GM12878 (cell line): ENCODE measurements at regions not wholly inside any gene's neighbourhood (a gene's known extent, or its start where the extent isn't known, plus 50 kb on each side); places are given as distances from the start of the nearest gene placed in this dataset.

Experiments
- ATAC-seq: fragments of 200-7000 bp; cut with Tn5 transposase; 3 replicates; pipeline ENCODE4 v1.9.1; 2020; ENCODE audit warnings: mild to moderate bottlenecking, moderate library complexity
- BruUV-seq: library from RNA; stranded (reverse); fragments of 400-500 nt; replicated peaks from 2 replicates; lab custom pipeline; 2021; lab: Mats Ljungman, UMichigan
- CTCF ChIA-PET: fragments of 300-600 bp; sonication (Branson Sonifier 250); formaldehyde crosslinking; extraction: SDS; loops from one replicate; lab custom pipeline; 2021; ENCODE audit warnings: inconsistent platforms; lab: Yijun Ruan, JAX
- POLR2A ChIA-PET: fragments of 350-600 bp; formaldehyde crosslinking; extraction: SDS; loops from one replicate; lab custom pipeline; 2021; ENCODE audit warnings: inconsistent platforms; lab: Charles Lee
- RAD21 ChIA-PET: fragments of 300-600 bp; sonication (Branson Sonifier 250); formaldehyde crosslinking; loops from one replicate; lab custom pipeline; 2023; ENCODE audit warnings: antibody characterized with exemption; ENCODE audit not compliant: unreplicated experiment; lab: Charles Lee
- SMC1A ChIA-PET: fragments of 300-600 bp; sonication (Branson Sonifier 250); formaldehyde crosslinking; loops from one replicate; lab custom pipeline; 2023; ENCODE audit not compliant: unreplicated experiment, uncharacterized antibody; lab: Charles Lee
- DNase-seq: peaks from one replicate; pipeline ENCODE4 v3.0.0-alpha.2; 2011; ENCODE audit warnings: low read depth, low spot score
- FAIRE-seq: peaks from 3 replicates; lab custom pipeline; 2011; peaks lifted over from hg19 to GRCh38; lab: Jason Lieb, UNC
- H2AFZ ChIP-seq: 2 replicates; pipeline ENCODE4 v1.6.0; 2011; ENCODE audit warnings: low read depth, low read length, control low read depth; ENCODE audit not compliant: control insufficient read depth
- H3K27ac ChIP-seq: 2 replicates; pipeline ENCODE4 v1.5.1; 2011; ENCODE audit warnings: control low read depth; ENCODE audit not compliant: control insufficient read depth, insufficient read depth
- H3K27me3 ChIP-seq, 2 experiments: replicated peaks in 1 of 2; 2 replicates each; pipeline versions ENCODE4 v1.6.0 to v1.6.1; 2011; ENCODE audit warnings: low read length in 1 of 2; ENCODE audit not compliant: control insufficient read depth in 2 of 2, insufficient read depth in 2 of 2
- H3K36me3 ChIP-seq, 2 experiments: 2 replicates each; pipeline ENCODE4 v1.5.1; 2011; ENCODE audit warnings: low read length in 1 of 2; ENCODE audit not compliant: control insufficient read depth in 2 of 2, insufficient read depth in 2 of 2
- H3K4me1 ChIP-seq: 2 replicates; pipeline ENCODE4 v1.6.1; 2011; ENCODE audit warnings: mild to moderate bottlenecking, low read length, moderate library complexity, mixed read lengths; ENCODE audit not compliant: control insufficient read depth, insufficient read depth
- H3K4me2 ChIP-seq: 2 replicates; pipeline ENCODE4 v1.6.0; 2011; ENCODE audit warnings: control low read depth; ENCODE audit not compliant: control insufficient read depth, insufficient read depth
- H3K4me3 ChIP-seq: fragments of 200-600 bp; sonication (generic); 2 replicates; pipeline ENCODE4 v1.5.1; 2016
- H3K79me2 ChIP-seq: 2 replicates; pipeline ENCODE4 v1.6.0; 2011; ENCODE audit warnings: low read length; ENCODE audit not compliant: control insufficient read depth, insufficient read depth
- H3K9ac ChIP-seq: 2 replicates; pipeline ENCODE4 v1.8.0; 2011; ENCODE audit warnings: low read length, control low read depth, mixed read lengths; ENCODE audit not compliant: control insufficient read depth, insufficient read depth
- H3K9me3 ChIP-seq: replicated peaks from 3 replicates; pipeline ENCODE4 v1.5.1; 2011; ENCODE audit warnings: mild to moderate bottlenecking, low read length; ENCODE audit not compliant: control insufficient read depth, insufficient read depth
- H4K20me1 ChIP-seq: 2 replicates; pipeline ENCODE4 v1.6.0; 2011; ENCODE audit not compliant: control insufficient read depth, insufficient read depth
- CHD4 ChIP-seq: fragments of 200-600 bp; sonication (generic); IDR thresholded peaks from 2 replicates; pipeline ENCODE4 v1.6.1; 2016; ENCODE audit warnings: mild to moderate bottlenecking
- CREB1 ChIP-seq: IDR thresholded peaks from 2 replicates; pipeline ENCODE4 v1.6.1; 2012; ENCODE audit warnings: low read depth, mild to moderate bottlenecking, inconsistent platforms
- EZH2 ChIP-seq: IDR thresholded peaks from 2 replicates; pipeline ENCODE4 v1.6.1; 2012; ENCODE audit warnings: low read depth, mild to moderate bottlenecking, control low read depth, inconsistent platforms, low read length, borderline replicate concordance; ENCODE audit not compliant: control insufficient read depth
- IKZF1 ChIP-seq: fragments of 450-650 bp; conservative IDR thresholded peaks from 2 replicates; pipeline ENCODE4 v1.6.1; 2017; ENCODE audit warnings: antibody characterized with exemption, mild to moderate bottlenecking
- IRF4 ChIP-seq: IDR thresholded peaks from 2 replicates; pipeline ENCODE4 v1.6.1; 2011; ENCODE audit warnings: low read depth, low read length
- NBN ChIP-seq: fragments of 450-650 bp; IDR thresholded peaks from 2 replicates; pipeline ENCODE4 v1.6.1; 2016
- NFYA ChIP-seq: IDR thresholded peaks from 2 replicates; pipeline ENCODE4 v1.6.1; 2011; ENCODE audit warnings: low read depth, mild to moderate bottlenecking, low read length, improper control_type of control experiment, borderline replicate concordance
- PAX8 ChIP-seq: fragments of 450-650 bp; IDR thresholded peaks from 2 replicates; pipeline ENCODE4 v1.6.1; 2017; ENCODE audit warnings: mild to moderate bottlenecking, moderate library complexity
- SUPT20H ChIP-seq: IDR thresholded peaks from 2 replicates; pipeline ENCODE4 v1.6.1; 2011; ENCODE audit warnings: low read depth, mild to moderate bottlenecking, low read length, moderate library complexity, borderline replicate concordance; ENCODE audit not compliant: control insufficient read depth
- ZNF207 ChIP-seq: fragments of 450-650 bp; IDR thresholded peaks from 2 replicates; pipeline ENCODE4 v1.6.1; 2014; ENCODE audit warnings: antibody characterized with exemption, mild to moderate bottlenecking, borderline replicate concordance
- WGBS: methylation state at CpG from one replicate; pipeline ENCODE4 v1.1.6; 2016; ENCODE audit warnings: low lambda C conversion rate; ENCODE audit not compliant: insufficient replicate concordance, insufficient coverage; ENCODE audit errors: missing lambda C conversion rate; 5-methylcytosine and 5-hydroxymethylcytosine counted together
- in situ Hi-C: fragments of 300-500 bp; cut with MboI; formaldehyde crosslinking; loops from 9 replicates; pipeline ENCODE4 v1.14.3; 2018; ENCODE audit warnings: mixed read lengths
- intact Hi-C: fragments of 100-400 bp; cut with micrococcal nuclease; formaldehyde crosslinking; loops from one replicate; pipeline ENCODE4 v1.14.2; 2022; ENCODE audit not compliant: unreplicated experiment
- TF ChIP-seq, protein P1 (sequence below), 3 experiments: IDR thresholded peaks in 2 of 3; conservative IDR thresholded peaks in 1 of 3; 2 replicates each; pipeline ENCODE4 v1.5.1; 2011; ENCODE audit warnings: low read depth in 3 of 3, low read length in 3 of 3, mild to moderate bottlenecking in 3 of 3, control low read depth in 2 of 3, moderate library complexity in 2 of 3, inconsistent platforms in 1 of 3, mixed read lengths in 1 of 3; ENCODE audit not compliant: control insufficient read depth in 2 of 3, insufficient read depth in 1 of 3; ENCODE audit errors: extremely low read depth in 1 of 3
- TF ChIP-seq, protein P2 (sequence below): fragments of 150-350 bp; IDR thresholded peaks from 2 replicates; pipeline ENCODE4 v1.6.1; 2016; ENCODE audit warnings: low read depth, low read length
- TF ChIP-seq, protein P3 (sequence below): fragments of 450-650 bp; formaldehyde crosslinking; IDR thresholded peaks from 2 replicates; pipeline ENCODE4 v1.5.0; 2022; ENCODE audit warnings: mild to moderate bottlenecking, missing genetic modification characterization
- TF ChIP-seq, protein P4 (sequence below): fragments of 450-650 bp; IDR thresholded peaks from 2 replicates; pipeline ENCODE4 v1.6.1; 2017; ENCODE audit warnings: antibody characterized with exemption, mild to moderate bottlenecking, moderate library complexity

DNA sequence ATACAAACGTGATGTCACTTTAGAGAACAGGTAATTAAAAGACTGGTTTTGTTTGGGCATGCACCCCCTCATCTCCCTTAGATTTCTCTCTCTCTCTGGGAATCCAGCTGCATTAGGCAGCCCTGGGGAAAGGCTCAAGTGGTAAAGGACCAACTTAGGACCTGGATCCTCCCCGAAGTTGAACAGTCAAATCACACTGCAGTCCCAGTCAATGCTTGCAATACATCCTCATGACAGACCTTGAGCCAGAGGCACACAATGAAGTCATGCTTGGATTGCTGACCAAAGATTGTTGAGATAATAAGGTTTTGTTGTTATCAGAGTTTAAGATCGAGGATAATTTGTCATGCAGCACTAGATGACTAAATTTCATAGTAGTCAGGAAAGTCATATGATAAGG lies 1285.8 kb upstream of the NCAM2 start:
- in situ Hi-C loops = no loop called here
- no peak for TF ChIP-seq NFYA
- no peak for TF ChIP-seq ZNF207
- TF ChIP-seq EZH2 = no peak
- TF ChIP-seq IRF4 = no peak
- TF ChIP-seq, protein P1, sequence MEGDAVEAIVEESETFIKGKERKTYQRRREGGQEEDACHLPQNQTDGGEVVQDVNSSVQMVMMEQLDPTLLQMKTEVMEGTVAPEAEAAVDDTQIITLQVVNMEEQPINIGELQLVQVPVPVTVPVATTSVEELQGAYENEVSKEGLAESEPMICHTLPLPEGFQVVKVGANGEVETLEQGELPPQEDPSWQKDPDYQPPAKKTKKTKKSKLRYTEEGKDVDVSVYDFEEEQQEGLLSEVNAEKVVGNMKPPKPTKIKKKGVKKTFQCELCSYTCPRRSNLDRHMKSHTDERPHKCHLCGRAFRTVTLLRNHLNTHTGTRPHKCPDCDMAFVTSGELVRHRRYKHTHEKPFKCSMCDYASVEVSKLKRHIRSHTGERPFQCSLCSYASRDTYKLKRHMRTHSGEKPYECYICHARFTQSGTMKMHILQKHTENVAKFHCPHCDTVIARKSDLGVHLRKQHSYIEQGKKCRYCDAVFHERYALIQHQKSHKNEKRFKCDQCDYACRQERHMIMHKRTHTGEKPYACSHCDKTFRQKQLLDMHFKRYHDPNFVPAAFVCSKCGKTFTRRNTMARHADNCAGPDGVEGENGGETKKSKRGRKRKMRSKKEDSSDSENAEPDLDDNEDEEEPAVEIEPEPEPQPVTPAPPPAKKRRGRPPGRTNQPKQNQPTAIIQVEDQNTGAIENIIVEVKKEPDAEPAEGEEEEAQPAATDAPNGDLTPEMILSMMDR (IDR thresholded peaks at IDR 0.05 in 2 of 3, conservative IDR thresholded peaks at IDR 0.05 in 1 of 3; ENCODE audit: control insufficient read depth in 2 of 3, extremely low read depth in 1 of 3, insufficient read depth in 1 of 3, low read depth in 3 of 3, low read length in 3 of 3) = no peak
- TF ChIP-seq NBN = no peak
- TF ChIP-seq, protein P2, sequence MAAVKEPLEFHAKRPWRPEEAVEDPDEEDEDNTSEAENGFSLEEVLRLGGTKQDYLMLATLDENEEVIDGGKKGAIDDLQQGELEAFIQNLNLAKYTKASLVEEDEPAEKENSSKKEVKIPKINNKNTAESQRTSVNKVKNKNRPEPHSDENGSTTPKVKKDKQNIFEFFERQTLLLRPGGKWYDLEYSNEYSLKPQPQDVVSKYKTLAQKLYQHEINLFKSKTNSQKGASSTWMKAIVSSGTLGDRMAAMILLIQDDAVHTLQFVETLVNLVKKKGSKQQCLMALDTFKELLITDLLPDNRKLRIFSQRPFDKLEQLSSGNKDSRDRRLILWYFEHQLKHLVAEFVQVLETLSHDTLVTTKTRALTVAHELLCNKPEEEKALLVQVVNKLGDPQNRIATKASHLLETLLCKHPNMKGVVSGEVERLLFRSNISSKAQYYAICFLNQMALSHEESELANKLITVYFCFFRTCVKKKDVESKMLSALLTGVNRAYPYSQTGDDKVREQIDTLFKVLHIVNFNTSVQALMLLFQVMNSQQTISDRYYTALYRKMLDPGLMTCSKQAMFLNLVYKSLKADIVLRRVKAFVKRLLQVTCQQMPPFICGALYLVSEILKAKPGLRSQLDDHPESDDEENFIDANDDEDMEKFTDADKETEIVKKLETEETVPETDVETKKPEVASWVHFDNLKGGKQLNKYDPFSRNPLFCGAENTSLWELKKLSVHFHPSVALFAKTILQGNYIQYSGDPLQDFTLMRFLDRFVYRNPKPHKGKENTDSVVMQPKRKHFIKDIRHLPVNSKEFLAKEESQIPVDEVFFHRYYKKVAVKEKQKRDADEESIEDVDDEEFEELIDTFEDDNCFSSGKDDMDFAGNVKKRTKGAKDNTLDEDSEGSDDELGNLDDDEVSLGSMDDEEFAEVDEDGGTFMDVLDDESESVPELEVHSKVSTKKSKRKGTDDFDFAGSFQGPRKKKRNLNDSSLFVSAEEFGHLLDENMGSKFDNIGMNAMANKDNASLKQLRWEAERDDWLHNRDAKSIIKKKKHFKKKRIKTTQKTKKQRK = no peak
- TF ChIP-seq, protein P3, sequence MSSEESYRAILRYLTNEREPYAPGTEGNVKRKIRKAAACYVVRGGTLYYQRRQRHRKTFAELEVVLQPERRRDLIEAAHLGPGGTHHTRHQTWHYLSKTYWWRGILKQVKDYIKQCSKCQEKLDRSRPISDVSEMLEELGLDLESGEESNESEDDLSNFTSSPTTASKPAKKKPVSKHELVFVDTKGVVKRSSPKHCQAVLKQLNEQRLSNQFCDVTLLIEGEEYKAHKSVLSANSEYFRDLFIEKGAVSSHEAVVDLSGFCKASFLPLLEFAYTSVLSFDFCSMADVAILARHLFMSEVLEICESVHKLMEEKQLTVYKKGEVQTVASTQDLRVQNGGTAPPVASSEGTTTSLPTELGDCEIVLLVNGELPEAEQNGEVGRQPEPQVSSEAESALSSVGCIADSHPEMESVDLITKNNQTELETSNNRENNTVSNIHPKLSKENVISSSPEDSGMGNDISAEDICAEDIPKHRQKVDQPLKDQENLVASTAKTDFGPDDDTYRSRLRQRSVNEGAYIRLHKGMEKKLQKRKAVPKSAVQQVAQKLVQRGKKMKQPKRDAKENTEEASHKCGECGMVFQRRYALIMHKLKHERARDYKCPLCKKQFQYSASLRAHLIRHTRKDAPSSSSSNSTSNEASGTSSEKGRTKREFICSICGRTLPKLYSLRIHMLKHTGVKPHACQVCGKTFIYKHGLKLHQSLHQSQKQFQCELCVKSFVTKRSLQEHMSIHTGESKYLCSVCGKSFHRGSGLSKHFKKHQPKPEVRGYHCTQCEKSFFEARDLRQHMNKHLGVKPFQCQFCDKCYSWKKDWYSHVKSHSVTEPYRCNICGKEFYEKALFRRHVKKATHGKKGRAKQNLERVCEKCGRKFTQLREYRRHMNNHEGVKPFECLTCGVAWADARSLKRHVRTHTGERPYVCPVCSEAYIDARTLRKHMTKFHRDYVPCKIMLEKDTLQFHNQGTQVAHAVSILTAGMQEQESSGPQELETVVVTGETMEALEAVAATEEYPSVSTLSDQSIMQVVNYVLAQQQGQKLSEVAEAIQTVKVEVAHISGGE (CRISPR knock-in tag) = no peak
- TF ChIP-seq CHD4 = no peak
- no peak for TF ChIP-seq PAX8
- no peak for TF ChIP-seq CREB1
- no peak for TF ChIP-seq SUPT20H
- TF ChIP-seq, protein P4, sequence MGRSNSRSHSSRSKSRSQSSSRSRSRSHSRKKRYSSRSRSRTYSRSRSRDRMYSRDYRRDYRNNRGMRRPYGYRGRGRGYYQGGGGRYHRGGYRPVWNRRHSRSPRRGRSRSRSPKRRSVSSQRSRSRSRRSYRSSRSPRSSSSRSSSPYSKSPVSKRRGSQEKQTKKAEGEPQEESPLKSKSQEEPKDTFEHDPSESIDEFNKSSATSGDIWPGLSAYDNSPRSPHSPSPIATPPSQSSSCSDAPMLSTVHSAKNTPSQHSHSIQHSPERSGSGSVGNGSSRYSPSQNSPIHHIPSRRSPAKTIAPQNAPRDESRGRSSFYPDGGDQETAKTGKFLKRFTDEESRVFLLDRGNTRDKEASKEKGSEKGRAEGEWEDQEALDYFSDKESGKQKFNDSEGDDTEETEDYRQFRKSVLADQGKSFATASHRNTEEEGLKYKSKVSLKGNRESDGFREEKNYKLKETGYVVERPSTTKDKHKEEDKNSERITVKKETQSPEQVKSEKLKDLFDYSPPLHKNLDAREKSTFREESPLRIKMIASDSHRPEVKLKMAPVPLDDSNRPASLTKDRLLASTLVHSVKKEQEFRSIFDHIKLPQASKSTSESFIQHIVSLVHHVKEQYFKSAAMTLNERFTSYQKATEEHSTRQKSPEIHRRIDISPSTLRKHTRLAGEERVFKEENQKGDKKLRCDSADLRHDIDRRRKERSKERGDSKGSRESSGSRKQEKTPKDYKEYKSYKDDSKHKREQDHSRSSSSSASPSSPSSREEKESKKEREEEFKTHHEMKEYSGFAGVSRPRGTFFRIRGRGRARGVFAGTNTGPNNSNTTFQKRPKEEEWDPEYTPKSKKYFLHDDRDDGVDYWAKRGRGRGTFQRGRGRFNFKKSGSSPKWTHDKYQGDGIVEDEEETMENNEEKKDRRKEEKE = no peak
- no peak for TF ChIP-seq IKZF1

More for the DNA sequence above, 1285.8 kb upstream of the NCAM2 start:
- Histone ChIP-seq H3K9ac (no peak overlapping the region), H3K4me3 (no peak overlapping the region), H3K27ac (no peak overlapping the region), H3K36me3 (no peaks in the 10 kb centered on the region), H3K4me2 (no peak overlapping the region), H4K20me1 (no peaks in the 10 kb centered on the region), H3K9me3 (no peaks in the 10 kb centered on the region; the same call in 2 of the 3 replicates), H2AFZ (no peak overlapping the region), H3K27me3 (no peaks in the 10 kb centered on the region), H3K79me2 (no peaks in the 10 kb centered on the region), H3K4me1 (no peaks in the 10 kb centered on the region)
- no peak for DNase-seq
- FAIRE-seq = no peak
- CTCF ChIA-PET = no interaction called here
- 0% methylated on average over 3 of the region's 3 CpGs for WGBS
- intact Hi-C loops = no loop called here
- no TSS peak for BruUV-seq
- no peak for ATAC-seq
- SMC1A ChIA-PET = no interaction called here
- RAD21 ChIA-PET = no interaction called here
- POLR2A ChIA-PET = no interaction called here
